ENCODE measurements at regions not wholly inside any gene's neighbourhood (a gene's known extent, or its start where the extent isn't known, plus 50 kb on each side); places are given as distances from the start of the nearest gene placed in this dataset.

GRCh38 chr1:96238426-96238825 lies 483.2 kb upstream of the PTBP2 start:
- TF ChIP-seq CTCF (IDR thresholded peaks at IDR 0.05) (no peak), EP300 (IDR thresholded peaks at IDR 0.05) (no peak), POLR2A (IDR thresholded peaks at IDR 0.05) (no peak)
